Left ventricle myocardium inferior (tissue), 1 donor: ENCODE measurements at regions not wholly inside any gene's neighbourhood (a gene's known extent, or its start where the extent isn't known, plus 50 kb on each side); places are given as distances from the start of the nearest gene placed in this dataset.
A peak's percentile ranks its signal among the peaks of the same experiment; 100 is the strongest.

Source experiments
- DNase-seq: peaks from one replicate; pipeline ENCODE4 v3.0.0-alpha.2; 2020
- H3K27ac ChIP-seq: fragments of 200-600 bp; replicated peaks from 2 replicates; pipeline ENCODE4 v1.8.0; 2021
- H3K27me3 ChIP-seq: fragments of 200-600 bp; 2 replicates; pipeline ENCODE4 v1.8.0; 2021; ENCODE audit warnings: low read depth
- H3K36me3 ChIP-seq: fragments of 200-600 bp; 2 replicates; pipeline ENCODE4 v1.8.0; 2021
- H3K4me1 ChIP-seq: fragments of 200-600 bp; 2 replicates; pipeline ENCODE4 v1.8.0; 2021
- H3K4me3 ChIP-seq: fragments of 200-600 bp; 2 replicates; pipeline ENCODE4 v1.8.0; 2021; ENCODE audit warnings: mild to moderate bottlenecking, moderate library complexity
- H3K9me3 ChIP-seq: fragments of 200-600 bp; replicated peaks from 2 replicates; pipeline ENCODE4 v1.8.0; 2021
- CTCF ChIP-seq: fragments of 200-600 bp; IDR thresholded peaks from 2 replicates; pipeline ENCODE4 v1.8.0; 2021; ENCODE audit warnings: antibody characterized with exemption, mild to moderate bottlenecking, borderline replicate concordance
- intact Hi-C: fragments of 100-400 bp; cut with micrococcal nuclease; formaldehyde crosslinking; loops from one replicate; pipeline ENCODE4 v1.11.0; 2022
- donor health status: DM: no; HTN: yes; CAD: no; lungs with severe emphysema.

- TF ChIP-seq CTCF = no peak
- Histone ChIP-seq H3K4me1 (peaks cover 6% of the 10 kb centered on the region), H3K4me3 (no peak overlapping the region), H3K27ac (peak overlapping the region; percentile 27), H3K27me3 (no peaks in the 10 kb centered on the region), H3K9me3 (no peaks in the 10 kb centered on the region), H3K36me3 (no peaks in the 10 kb centered on the region)
- DNase-seq = no peak
- intact Hi-C loops = no loop called here
These were observed 107.9 kb upstream of the FRMD4A start for GRCh38 chr10:14438576-14438975.

DNA sequence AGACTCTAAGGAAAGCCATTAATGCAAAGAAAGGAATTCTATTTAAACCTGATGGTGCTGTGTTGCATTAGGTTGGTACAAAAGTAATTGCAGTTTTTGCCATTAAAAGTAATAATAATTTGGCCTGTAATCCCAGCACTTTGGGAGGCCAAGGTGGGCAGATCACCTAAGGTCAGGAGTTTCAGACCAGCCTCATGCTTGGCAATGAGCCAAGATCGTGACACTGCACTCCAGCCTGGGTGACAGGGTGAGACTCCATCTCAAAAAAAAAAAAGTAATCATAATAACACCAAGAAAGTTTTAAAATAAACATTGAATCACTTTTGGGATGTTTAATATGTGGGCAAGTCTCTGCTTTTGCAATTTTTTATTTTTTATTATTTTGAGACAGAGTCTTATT lies 107.3 kb upstream of the FRMD4A start:
- no peaks in the 10 kb centered on the region for H3K36me3 ChIP-seq
- no peaks in the 10 kb centered on the region for H3K27me3 ChIP-seq
- peaks cover 6% of the 10 kb centered on the region for H3K4me1 ChIP-seq
- TF ChIP-seq CTCF = no peak
- no peak overlapping the region for H3K4me3 ChIP-seq
- H3K9me3 ChIP-seq = no peaks in the 10 kb centered on the region
- intact Hi-C loops = no loop called here
- DNase-seq = no peak
- no peak overlapping the region for H3K27ac ChIP-seq

GRCh38 chr10:14435976-14436632 lies 105.4 kb upstream of the FRMD4A start:
- no peak for TF ChIP-seq CTCF
- intact Hi-C loops = no loop called here
- Histone ChIP-seq H3K4me1 (peaks cover 6% of the 10 kb centered on the region), H3K9me3 (no peaks in the 10 kb centered on the region), H3K27ac (no peak overlapping the region), H3K4me3 (no peak overlapping the region), H3K27me3 (no peaks in the 10 kb centered on the region), H3K36me3 (no peaks in the 10 kb centered on the region)
- no peak for DNase-seq

- TF ChIP-seq CTCF = no peak
- DNase-seq = no peak
- Histone ChIP-seq H3K36me3 (no peaks in the 10 kb centered on the region), H3K27me3 (peaks cover 16% of the 10 kb centered on the region), H3K9me3 (no peaks in the 10 kb centered on the region), H3K27ac (no peak overlapping the region), H3K4me1 (no peaks in the 10 kb centered on the region), H3K4me3 (no peak overlapping the region)
- intact Hi-C loops = no loop called here
These were observed 102.4 kb upstream of the FRMD4A start for GRCh38 chr10:14433147-14433546.

GRCh38 chr10:14431868-14432267 lies 101.1 kb upstream of the FRMD4A start:
- no peak for DNase-seq
- peaks cover 26% of the 10 kb centered on the region for H3K27me3 ChIP-seq
- H3K4me3 ChIP-seq = no peak overlapping the region
- H3K4me1 ChIP-seq = no peaks in the 10 kb centered on the region
- intact Hi-C loops = no loop called here
- no peak overlapping the region for H3K27ac ChIP-seq
- TF ChIP-seq CTCF = no peak
- H3K36me3 ChIP-seq = no peaks in the 10 kb centered on the region
- no peaks in the 10 kb centered on the region for H3K9me3 ChIP-seq
